ENCODE measurements at regions not wholly inside any gene's neighbourhood (a gene's known extent, or its start where the extent isn't known, plus 50 kb on each side); places are given as distances from the start of the nearest gene placed in this dataset.
"Not testable (repeated sequence)": the region's sequence is repeated elsewhere in the genome, so short reads cannot be mapped to it uniquely, and the experiment has no call there.

DNA sequence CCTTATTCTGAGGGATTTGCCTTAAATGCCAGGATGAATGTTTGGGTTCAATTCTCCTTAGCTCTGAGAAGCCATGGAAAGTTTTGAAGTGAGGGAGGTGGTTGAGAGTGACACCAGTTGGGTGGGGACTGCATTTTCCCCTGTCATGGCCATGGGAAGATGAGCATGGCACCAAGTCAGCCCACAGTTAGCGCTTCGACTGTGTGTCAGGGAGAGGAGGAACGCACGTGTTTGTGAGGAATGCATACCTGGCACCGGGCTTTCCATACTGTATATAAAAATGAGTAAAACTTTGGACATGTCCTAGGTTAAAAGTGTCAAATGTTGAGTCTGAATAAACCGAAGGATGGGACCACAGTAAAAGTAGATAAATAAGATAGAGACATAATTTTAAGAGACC lies 187.5 kb upstream of the KL start:
- no peak for DNase-seq

DNA sequence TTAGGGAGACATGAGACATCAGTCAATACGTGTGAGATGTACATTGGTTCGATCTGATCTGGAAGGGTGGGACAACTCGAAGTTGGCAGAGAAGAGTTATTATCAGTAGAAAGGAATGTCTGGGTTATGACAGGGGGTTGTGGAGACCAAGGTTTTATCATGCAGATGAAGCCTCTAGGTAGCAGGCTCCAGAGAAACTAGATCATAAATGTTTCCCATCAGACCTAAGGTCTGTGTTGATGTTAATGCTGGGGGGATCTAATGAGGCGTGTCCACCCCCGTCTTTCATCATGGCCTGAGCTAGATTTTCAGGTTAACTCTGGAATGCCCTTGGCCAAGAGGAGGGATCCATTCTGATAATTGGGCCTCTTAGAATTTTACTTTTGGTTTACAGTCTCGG lies 187.0 kb upstream of the KL start:
- no peak for DNase-seq

DNA sequence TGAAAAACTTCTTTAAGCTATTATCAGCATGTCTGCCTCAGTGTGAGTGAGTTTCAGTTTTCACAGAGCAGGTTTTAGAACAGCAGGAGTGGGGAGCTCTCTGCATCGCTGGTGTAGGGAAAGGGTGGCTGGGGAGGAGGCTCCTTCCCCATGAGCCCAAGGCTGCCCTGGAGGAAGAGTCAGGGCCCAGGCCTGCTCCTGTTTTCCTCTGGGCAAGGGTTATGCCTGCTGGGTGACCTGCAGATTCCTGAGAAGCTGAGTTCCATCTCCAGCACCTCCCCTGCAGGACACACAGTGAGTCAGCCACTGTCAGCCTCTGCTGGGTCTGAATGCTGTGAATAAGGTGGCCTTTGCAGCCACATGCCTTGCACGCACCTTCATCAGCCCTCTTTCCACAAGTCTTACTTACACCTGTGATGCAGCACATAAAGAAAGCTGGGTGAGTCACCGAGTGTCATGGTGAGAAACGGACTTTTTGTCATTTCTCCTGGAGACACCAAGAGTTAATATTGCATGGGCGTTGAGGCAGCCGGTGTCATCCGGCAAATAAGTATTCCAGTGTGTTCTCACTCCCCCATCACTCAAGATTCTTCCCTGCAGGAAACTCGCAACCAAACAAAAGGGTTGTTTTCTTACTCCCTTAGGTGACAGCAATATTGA lies 186.4 kb upstream of the KL start:
- DNase-seq: no peak

DNA sequence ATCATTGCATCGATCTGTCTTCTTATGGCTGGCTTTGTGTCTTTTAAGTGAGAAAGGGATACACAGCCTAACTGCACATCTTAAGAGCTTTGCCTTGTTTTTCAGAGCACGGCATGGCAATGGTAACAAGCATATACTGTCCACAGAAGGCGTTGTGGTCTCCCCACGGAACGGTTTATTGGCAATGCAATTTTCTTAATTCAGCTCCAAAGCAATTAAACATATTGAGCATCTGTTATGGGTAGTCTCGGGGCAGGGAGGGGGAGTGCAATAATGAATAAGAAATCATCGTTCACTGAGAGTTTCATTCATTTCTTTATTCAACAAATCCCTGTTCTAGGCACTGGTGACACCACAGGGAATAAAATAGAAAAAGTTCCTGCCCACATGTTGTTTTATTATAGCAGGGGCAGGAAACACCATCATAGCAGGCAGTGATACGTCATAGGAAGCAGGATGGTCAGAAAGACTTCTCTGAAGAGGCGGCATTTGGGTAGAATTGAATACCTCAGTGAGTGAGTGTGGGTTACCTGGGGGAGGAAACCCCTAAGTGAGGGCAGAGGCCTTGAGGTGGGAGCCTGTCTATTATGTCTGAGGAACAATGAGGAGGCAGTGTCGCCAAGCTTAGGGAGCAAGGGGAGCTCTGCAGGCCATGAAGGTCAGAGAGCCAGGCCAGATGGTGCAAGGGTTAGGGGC lies 185.7 kb upstream of the KL start:
- no peak for DNase-seq

DNA sequence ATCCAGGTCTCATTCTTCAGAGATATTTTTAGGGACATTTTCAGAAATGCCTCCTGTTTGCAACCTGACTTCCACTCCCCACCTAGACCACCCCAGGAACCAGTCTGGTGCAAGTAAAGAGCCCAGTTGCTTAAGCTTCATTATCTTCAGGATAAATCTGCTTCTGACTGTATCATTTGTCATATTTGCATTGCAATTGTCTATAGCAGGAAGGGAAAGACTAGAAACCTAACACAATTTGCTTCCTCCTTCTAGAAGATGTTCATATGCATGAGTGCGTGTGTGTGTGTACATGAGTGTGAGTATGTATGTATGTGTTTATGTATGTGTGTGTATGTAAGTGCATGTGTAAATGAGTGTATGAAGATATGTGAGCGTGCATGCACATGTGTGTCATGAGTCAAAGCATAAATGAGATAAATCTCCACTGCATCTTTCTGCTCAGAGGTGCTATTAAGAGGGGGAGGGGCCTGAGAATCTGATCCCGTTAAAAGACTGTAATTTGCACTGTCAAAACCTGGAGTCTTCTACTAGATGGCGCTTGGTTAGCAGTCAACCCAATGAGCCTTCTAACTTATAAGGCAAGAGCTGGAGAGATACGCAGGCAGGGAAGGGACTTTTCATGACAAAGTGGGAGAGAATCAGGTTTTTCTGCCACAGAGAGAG lies 178.8 kb upstream of the KL start:
- no peak for DNase-seq

DNA sequence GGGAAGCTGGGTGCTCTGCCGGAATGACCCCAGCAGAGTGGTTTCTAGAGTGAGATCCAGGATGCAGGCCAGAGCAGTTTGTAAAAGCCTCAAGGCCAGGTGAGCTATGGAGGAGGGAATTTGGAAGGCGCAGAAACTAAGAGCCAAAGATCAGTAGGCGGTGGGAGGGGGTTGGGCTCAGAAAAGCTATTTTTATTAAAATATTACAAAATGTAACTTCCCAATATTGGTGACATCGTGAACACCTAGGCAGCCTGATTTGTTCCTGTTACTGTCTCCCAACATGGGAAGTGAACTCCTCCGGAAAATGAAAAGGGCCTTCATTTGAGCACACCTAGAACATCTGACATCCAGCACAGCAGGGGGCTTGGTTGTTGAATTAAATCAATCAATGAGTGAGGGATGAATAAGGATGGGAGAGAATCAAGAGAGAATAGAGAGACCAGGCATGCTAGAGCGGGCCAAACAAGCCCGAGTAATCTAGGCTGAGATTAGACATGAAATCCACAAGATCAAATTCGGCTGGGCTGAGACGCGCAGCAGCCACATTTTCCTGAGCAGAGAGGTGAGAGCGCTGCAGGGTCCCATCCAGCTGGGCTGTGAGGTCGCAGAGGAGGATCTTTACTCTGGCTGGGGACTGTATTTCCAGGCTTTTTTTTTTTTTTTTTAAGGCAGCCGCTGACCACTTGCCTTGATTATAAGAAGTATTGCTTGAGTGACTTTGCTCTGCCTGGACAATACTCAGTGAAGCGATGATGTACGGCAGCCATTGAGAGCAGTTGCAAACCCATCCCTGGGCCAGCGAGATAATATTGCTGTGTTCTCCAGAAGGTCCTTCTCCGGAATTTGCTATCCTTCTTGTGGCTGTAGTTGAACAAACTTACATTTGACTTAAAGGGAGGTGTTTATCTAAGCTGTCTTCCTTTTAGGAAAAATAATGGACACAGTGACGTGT lies 178.0 kb upstream of the KL start:
- no peak for DNase-seq

DNA sequence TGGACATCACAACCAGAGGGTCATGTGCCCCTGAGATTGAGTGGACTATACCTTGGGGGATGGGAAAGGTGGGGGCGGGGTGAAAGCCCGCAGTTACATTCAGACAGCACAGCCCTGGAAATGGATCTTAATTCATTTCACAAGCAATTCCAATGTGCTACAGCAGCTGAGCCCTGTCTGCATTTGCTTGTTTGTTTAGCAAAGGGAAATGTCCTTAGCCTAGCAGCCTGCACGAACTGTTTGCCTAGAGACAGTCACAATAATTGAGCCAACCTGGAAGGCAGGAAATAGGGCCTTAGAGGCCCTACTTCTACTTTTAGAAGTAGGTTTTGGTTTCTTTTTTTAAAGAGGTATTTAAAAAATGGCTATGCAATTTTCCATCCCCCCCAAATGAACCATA lies 177.3 kb upstream of the KL start:
- DNase-seq: no peak

DNA sequence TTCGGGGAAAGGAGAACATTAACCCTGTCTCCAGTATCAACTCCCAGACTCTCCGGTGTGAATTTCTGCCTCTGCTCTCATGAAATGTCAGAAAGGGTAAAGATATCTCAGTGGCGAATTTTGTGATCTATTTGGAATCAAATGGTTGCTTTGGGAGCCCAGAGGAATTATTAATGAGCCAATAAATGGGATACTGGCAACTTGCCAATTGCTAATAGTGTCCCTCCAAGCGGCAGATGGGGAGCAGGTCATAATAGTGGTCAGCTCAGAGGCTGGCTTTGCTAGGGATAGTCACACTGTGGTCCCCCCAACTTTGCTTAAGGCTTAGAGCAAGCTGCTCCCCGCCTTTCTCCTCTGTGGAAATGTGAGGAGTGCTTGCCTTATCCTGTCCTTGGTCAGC lies 176.1 kb upstream of the KL start:
- no peak for DNase-seq

DNA sequence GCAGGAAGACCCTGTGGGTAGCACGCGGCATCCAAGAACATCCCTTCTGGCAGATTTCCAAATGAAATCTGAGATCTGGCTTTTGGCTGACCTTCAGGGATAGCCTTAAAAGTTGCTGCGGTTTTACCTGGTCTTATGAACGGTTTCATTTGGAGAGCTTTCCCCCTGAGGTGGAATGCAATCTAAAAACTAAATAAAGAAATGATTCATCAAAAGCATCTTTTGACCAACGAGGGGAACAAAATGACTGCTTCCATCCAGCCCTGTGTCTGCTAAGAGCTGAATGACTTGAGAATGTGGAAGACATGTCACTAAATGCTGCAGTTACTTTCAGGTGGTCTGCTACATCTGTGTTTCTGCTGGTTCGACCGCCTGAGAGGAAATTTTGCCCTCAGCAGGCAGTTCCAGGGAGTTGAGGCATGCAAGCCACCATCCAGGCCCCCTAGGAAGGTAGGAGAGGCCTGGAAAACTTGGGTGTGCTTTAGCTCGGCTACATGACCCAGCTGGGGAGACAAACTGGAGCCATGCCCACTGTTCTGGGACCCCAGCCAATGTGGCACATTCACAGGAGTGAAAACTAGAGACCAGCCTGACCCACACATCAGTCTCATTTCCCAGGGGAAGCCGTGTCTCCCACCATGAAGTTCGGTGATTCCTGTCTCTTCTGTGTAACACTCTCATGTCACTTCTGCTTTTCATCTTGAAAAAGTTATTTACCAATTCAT lies 175.1 kb upstream of the KL start:
- peak; percentile 13 to 79 for DNase-seq

DNA sequence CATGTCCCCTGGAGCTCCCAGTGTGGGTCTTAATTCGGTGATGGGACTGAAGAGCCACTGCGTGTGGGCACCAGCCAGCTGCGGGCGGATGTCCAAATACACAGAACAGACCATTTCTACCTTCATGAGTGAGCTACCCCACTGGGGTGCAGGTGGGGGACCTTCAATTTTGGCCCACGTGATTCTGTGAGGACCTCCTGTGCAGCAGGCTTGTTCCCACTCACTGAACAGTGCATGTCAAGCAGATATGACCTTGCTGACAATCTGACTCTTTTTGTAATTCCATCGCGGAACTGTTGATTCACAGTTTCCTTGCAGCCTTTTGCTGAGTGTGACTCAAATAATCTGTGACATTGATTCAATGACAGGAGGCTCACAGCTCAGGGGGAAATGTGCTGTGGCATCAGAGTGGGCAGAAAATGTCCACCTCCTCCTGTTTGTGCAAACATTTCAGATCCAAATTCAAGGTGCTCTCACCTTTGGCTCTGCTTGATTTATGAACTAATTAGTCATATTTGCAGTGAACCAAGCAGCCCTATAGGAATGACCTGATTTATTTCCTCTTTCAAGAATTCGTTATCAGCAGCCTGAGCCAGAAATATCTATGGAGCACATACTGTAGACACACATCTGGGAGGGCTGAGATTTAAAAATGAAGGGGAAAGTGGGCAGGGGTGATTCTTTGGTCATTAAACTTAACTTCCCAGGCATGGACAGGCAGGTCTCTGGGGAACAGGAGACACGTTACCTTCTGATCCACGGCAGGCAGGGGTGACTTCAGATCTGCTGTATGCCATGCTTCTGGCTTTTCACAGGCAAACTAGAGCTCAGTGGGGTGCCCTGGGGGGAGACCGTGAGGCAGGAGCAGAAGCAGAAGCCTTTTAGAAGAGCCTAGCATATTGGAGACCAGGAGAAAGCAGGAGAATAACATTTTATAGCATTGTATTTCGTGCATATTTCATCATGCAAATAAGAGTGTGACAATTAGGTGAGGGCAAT lies 170.0 kb upstream of the KL start:
- DNase-seq: no peak

DNA sequence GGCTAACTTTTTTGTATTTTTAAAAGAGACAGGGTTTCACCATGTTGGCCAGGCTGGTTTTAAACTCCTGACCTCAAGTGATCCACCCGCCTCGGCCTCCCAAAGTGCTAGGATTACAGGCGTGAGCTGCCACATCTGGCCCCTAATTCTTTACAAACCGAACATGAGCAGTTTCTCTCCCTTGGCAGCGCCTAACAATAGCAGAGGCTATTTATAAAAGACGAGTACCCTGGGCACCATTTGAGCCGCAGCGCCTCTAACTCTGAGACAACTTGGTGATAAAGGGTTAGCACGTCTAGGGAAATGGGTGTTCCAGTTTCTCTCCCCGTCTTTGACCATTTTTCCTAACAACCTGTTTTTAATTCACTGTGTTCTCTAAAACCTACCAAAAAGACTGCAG lies 168.2 kb upstream of the KL start:
- not testable (repeated sequence) for DNase-seq

DNA sequence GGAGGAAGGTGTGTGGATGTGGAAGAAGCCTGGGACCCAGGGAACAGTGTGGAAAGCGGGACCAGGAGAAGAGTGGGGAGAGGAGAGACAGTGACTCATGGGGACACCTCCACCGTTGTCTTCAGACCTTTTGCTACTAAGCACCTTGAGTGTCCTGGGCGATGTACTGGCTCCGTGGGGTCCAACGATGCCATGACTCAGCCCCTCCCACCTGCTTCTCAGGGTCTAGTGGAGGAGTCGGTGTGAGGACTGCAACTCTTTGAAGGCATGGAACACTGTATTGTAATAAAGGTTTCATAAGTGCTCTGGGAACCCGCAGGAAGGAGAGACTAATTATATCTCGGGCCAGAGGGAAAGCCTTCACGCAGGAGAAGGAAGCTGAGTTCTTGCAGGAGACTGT lies 166.9 kb upstream of the KL start:
- DNase-seq: no peak

DNA sequence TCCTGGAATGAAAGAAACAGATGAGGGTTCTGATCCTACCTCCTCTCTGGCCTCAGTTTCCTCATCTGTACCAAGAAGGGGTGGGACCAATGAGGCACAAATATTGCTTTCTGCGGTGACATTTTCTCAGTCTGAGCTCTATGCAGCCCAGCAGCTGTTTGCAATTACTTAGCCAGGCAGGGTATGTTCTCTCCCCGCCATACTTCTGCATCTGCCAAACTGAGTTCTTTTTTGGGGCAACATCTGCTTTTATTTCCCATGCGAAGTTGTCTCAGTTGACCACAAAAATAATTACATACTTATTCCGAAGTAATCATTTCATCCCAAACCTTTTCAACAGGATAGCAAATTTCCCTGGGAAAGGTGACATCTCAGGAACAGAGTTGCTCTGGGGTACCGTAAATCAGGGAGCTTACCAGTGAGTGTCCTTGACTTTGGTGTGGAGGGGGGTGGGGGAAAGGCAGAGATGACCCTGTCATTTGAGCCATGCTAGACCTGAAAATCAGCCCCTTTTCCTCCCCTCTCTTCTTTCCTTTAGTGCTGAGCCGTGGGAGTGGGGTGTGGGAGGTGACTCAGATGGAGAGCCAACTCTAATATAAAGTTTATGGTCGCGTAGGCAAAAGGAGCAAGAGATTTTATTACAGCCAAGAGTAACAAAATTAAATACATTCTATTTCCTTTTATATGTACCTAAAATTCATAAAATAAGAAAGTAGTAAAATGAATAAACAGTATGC lies 165.7 kb upstream of the KL start:
- DNase-seq: no peak

DNA sequence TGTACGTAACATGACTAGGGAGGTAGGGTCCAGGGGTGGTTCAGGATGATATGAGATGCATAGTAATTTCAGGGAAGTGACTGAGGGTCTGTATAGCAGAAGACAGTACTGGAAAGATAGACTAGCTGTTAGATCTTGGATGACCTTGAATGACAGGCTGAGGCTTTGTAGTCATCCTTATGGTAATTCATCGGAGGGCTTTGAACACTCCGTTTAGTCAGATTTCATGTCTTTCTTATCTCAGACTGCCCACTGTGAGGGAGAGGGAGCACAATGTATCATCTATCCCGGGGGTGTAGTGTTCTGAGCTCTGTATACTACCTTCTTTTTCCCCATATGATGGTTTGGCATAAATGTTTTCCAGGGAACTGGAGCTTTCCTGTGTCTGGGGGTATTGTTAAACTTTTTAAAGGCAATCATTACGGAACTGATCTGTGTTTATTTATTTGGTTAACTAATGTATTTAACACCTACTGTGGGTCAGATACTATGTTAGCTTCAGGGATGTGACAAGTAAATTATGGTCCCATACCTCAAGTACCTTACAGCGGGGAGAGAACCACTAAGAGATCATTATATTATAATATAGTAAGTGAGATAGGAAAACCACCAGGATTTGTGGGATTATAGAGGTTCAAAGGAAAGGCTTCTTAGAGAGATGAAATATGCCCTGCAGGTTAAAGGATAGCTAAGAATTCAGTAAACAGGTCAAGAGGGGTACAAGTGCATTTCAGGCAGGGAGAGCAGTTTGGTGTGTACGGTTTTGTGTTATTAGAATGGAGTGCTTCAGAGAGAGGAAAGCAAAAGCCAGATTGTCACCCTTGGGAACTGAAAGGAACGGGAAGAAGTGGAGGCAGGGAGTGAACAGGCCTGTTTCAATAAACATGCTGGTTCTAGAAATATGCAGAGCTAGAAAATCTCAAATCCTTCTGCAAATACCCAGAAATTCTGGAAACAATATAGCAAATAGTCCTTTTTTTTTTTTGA lies 164.8 kb upstream of the KL start:
- DNase-seq: no peak

DNA sequence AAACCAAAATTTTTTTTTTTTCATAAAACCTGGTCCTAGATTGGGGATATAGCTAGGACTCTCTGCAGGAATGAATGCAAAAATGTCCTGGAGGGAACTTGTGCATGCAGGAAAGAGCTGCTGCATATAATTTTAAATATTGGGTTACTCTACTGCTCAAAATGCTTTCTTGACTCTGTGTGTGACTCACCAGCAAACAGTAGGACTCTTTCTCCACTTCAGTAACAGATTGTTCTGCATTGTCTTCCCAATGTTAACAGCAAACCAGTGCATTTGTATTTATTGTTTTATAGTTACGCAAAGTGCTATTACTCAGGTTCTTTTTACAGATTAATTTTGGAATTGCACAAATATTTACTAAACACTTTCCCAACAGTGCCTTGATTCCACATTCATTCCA lies 163.7 kb upstream of the KL start:
- no peak for DNase-seq

DNA sequence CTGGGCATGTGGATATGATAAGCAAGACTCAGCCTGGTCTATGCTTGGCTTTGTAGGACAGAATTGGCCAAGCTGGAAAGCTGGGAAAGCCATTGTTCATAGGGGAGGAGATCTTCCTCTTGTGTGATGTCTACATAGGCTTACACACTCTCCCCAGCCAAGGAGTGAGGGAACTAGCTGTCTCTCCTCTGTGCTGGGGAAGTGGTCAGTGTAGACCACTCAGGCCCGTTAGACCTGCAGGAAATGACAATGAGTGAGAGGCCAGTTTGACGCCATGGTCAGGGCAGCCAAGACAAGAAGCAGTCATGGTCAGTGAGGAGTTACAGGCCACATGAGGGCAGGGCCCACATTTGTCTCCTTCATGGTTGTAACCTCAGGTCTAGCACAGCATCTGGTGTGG lies 159.1 kb upstream of the KL start:
- no peak for DNase-seq

DNA sequence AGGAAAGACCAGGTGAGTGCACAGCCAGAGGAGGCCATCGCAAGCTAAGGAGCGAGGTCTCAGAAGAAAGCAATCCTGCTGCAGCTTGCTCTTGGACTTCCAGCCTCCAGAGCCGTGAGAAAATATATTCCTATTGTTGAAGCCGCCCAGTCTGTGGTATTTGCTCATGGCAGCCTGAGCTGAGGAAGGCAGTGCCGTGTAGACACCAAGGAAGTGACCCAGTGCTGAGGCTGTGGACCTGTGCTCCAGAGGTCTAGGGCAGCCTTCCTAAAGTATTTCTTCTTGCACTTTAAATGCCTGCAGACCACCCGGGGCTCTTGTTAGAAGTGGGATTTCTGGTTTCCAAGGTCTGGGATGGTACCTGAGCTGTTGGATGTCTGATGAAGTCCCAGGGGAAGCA lies 158.5 kb upstream of the KL start:
- DNase-seq: no peak

DNA sequence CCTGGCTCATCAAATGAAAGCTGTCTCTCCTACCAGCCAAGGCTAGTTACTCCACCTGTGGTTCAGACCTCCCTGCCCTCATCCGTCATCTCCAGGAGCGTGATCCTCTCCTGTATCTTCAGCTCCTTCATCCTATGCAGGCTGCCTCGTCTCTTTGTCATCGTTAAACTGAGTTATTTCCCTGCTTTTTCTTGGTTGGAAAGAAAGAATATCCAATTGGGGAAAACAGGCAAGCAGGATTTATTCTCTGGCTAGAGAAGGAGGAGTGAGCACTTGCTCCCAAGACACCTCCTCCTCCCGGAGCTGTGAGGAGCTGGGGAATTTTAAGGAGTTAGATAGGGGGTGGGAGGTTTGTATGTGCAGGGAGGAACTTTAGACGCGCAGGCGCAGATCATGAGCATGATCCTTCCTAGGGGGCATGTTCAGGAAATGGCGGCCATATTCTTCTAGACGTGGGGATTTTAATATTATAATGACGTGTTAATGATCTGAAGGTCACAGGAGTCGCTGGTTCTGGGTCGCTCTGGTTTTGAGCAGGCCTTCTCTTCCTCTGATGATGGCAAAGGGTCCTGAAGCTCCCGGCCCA lies 156.4 kb upstream of the KL start:
- DNase-seq: no peak

DNA sequence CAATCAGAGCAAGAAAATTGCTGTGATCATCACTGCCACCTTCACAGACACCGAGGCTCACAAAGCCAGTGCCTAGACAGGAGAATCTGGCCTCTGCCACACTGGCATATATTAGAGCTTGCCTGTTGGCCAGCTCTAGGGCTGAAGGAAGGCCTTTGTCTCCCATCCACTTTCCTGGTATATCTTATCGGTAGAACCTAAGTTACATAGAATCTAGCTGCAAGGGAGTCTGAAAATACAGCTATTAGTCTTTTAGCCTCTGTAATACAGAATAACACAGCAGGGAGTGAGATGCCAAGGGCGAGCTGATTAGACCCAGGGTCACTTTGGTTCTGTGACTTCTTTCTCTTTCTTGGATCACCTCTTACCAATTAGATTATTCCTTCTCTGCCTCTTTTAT lies 154.9 kb upstream of the KL start:
- DNase-seq: no peak

All from NCI-H446 (cell line).